DOHH2 (cell line): ENCODE measurements at regions not wholly inside any gene's neighbourhood (a gene's known extent, or its start where the extent isn't known, plus 50 kb on each side); places are given as distances from the start of the nearest gene placed in this dataset.
"Not testable (repeated sequence)": the region's sequence is repeated elsewhere in the genome, so short reads cannot be mapped to it uniquely, and the experiment has no call there.

Experiments used
- EZH2phosphoT487 ChIP-seq: fragments of 200-600 bp; sonication (generic); IDR thresholded peaks from 2 replicates; pipeline ENCODE4 v1.6.1; 2017; ENCODE audit warnings: borderline replicate concordance, mild to moderate bottlenecking, antibody characterized with exemption, low read length, moderate library complexity, mixed read lengths
- TF ChIP-seq, protein P1 (sequence below): fragments of 200-600 bp; sonication (generic); IDR thresholded peaks from one replicate; pipeline ENCODE4 v1.5.1; 2014; ENCODE audit warnings: antibody characterized with exemption, mild to moderate bottlenecking, low read depth, low read length; ENCODE audit not compliant: poor library complexity, severe bottlenecking

DNA sequence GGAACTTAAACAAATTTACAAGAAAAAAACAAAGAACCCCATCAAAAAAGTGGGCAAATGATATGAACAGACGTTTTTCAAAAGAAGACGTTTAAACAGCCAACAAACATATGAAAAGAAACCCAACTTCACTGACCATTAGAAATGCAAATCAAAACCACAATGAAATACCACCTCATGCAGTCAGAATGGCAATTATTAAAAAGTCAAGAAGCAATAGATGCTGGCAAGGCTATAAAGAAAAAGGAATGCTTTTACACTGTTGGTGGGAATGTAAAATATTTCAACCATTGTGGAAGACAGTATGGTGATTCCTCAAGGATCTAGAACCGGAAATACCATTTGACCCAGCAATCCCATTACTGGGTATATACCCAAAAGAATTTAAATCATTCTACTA is 194.1 kb downstream of the PTBP2 start:
- not testable (repeated sequence) for TF ChIP-seq EZH2phosphoT487
- TF ChIP-seq, protein P1, sequence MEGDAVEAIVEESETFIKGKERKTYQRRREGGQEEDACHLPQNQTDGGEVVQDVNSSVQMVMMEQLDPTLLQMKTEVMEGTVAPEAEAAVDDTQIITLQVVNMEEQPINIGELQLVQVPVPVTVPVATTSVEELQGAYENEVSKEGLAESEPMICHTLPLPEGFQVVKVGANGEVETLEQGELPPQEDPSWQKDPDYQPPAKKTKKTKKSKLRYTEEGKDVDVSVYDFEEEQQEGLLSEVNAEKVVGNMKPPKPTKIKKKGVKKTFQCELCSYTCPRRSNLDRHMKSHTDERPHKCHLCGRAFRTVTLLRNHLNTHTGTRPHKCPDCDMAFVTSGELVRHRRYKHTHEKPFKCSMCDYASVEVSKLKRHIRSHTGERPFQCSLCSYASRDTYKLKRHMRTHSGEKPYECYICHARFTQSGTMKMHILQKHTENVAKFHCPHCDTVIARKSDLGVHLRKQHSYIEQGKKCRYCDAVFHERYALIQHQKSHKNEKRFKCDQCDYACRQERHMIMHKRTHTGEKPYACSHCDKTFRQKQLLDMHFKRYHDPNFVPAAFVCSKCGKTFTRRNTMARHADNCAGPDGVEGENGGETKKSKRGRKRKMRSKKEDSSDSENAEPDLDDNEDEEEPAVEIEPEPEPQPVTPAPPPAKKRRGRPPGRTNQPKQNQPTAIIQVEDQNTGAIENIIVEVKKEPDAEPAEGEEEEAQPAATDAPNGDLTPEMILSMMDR = not testable (repeated sequence)
